ENCODE measurements at regions not wholly inside any gene's neighbourhood (a gene's known extent, or its start where the extent isn't known, plus 50 kb on each side); places are given as distances from the start of the nearest gene placed in this dataset.
"Not testable (repeated sequence)": the region's sequence is repeated elsewhere in the genome, so short reads cannot be mapped to it uniquely, and the experiment has no call there.

DNA sequence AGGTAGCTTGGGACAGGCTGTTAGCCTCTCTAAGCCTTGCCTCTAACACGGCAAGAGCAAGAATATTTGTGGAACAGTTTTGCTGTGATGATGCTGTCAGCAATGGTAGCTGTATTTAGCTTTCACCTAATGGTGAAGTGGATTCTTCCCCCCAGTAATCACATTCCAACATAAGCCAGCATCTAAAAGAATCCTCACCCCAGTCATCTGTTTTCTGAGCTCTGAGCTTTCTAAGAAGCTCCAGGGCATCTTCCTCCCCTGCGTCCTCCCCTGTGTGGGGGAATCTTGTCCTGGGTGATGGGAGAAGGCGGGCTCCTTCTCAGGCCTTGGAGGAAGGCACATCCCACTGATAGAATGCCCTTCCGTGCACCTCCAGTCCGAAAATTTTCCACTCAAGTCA is 367.6 kb downstream of the BRD1 start:
- no peak for DNase-seq (ENCODE audit: low read depth in 3 of 3)

DNA sequence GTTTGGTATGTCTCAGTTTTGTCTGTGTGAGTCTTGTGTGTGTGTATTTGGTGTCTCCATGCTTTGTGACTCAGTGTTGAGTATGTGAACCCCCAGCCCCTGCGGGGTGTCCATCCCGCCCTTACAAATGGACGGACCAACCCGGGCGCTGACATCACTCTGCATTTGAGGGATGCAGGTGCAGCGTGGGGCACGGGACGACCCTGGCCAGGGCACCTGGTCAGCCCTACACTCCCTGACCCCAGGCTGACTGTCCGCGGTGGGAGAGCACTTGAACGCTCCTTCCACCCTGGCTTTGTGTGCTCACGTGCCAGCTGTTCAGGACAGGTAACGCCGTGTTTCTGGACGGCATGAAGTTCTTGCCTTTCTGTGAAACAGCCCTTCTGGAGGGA is 369.0 kb downstream of the BRD1 start:
- DNase-seq (ENCODE audit: low read depth in 3 of 3), result no peak

DNA sequence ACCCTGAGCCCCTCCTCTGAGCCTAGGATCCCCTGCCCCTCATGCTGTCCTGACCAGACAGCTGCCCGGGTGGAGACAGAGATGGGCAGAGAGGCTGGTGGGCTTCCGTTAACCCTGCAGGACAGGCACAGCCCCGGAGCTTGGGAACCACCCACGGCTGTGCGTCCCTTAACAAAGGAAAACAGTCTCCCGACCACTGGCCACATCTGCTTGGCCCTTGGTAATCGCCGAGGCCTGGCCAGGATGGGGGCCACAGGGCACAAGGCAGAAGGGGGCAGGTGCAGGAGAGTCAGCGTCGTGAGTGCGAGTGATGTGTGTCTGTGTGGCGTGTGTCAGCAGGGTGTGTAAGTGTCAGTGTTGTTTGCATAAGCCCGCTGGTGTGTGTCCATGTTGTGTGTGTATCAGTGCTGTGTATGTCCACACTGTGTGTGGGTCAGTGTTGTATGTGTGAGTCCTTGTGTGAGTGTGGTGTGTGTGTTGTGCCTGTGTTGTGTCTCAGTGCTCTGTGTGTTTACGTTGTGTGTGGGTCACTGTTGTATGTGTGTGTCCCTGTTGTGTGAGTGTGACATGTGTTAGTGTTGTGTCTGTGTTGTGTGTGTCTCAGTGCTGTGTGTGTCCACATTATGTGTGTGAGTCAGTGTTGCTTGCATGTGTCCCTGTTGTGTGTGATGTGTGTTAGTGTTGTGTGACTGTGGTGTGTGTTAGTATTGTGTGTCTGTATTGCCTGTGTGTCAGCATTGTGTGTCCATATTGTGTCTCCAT is 369.5 kb downstream of the BRD1 start:
- DNase-seq (ENCODE audit: low read depth in 3 of 3), result no peak

- no peak for DNase-seq (ENCODE audit: low read depth in 3 of 3)
Observed at GRCh38 chr22:49457146-49457545, 370.5 kb downstream of the BRD1 start.

GRCh38 chr22:49455595-49455994 is 372.1 kb downstream of the BRD1 start:
- no peak for DNase-seq (ENCODE audit: low read depth in 3 of 3)

GRCh38 chr22:49454726-49455125 is 372.9 kb downstream of the BRD1 start:
- no peak for DNase-seq (ENCODE audit: low read depth in 3 of 3)

DNA sequence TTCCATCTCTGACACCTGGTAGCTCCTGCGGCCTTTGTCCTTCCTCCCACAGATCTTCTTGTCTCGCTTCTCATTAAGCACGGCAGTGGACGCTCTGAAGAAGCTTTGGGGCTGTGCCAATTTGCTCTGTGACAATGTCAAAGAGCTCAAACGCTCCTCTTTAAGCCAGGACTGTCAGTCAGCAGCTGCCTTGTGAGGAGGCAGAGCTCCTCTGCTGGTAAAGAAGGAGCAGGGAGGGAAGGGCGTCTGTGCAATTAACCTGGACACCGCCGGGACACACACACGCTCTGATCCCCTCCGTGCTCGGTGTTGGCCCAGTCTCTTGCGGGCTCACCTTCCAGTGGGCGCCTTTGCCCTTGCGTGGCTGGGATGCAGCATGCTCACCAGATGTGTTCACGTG is 373.9 kb downstream of the BRD1 start:
- DNase-seq (ENCODE audit: low read depth in 3 of 3), result no peak

- not testable (repeated sequence) for DNase-seq (ENCODE audit: low read depth in 3 of 3)
Observed at GRCh38 chr22:49453019-49453418, 374.7 kb downstream of the BRD1 start.

- DNase-seq (ENCODE audit: low read depth in 3 of 3), result no peak
Observed at GRCh38 chr22:49452362-49452946, 375.2 kb downstream of the BRD1 start.

- no peak for DNase-seq (ENCODE audit: low read depth in 3 of 3)
Observed at GRCh38 chr22:49451070-49451840, 376.4 kb downstream of the BRD1 start.

- no peak for DNase-seq (ENCODE audit: low read depth in 3 of 3)
Observed at GRCh38 chr22:49450498-49450897, 377.2 kb downstream of the BRD1 start.

- no peak for DNase-seq (ENCODE audit: low read depth in 3 of 3)
Observed at GRCh38 chr22:49449811-49450446, 377.7 kb downstream of the BRD1 start.

- no peak for DNase-seq (ENCODE audit: low read depth in 3 of 3)
Observed at GRCh38 chr22:49449377-49449776, 378.3 kb downstream of the BRD1 start.

DNA sequence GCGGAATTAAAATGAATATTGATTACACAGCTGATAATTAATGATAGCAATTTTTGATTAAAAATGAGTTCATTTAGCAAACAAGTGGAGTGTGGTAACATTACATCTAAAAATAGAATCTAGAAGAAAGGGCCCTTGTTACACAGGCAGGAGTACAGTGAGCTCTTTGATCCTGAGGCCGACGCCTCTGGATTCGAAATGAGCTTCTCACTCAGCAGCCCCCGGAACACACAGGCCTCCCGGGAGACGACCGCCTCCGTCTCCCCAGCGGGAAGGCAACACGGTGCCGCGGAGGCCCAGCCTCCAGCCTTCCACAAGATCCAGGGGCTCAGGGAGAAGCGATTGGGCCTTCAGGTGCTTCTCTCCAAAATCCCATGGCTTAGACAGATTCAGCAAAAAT is 379.1 kb downstream of the BRD1 start:
- DNase-seq (ENCODE audit: low read depth in 3 of 3), result no peak

DNA sequence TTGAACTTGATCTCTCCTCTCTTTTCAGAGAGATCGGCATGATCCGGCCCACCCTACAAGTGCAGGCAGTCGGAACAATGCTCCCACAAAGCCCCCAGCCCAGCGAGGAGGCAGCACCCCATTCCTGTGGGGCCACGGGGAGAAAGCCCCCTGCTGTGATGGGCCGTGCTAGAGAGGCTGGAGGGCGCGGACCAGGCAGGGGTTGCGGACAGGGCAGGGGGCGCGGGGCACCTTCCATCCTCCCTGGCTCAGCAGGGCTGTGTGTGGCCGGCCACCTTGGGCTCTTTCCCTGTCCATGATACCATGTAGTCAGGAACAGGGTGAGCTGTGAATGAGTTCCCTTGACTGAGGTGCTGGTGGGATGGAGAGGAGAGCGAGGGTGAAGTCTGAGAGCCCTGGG is 379.8 kb downstream of the BRD1 start:
- no peak for DNase-seq (ENCODE audit: low read depth in 3 of 3)

- peak in 1 of 3 experiments; percentile 22 for DNase-seq (ENCODE audit: low read depth in 3 of 3)
Observed at GRCh38 chr22:49446759-49447710, 380.6 kb downstream of the BRD1 start.

DNA sequence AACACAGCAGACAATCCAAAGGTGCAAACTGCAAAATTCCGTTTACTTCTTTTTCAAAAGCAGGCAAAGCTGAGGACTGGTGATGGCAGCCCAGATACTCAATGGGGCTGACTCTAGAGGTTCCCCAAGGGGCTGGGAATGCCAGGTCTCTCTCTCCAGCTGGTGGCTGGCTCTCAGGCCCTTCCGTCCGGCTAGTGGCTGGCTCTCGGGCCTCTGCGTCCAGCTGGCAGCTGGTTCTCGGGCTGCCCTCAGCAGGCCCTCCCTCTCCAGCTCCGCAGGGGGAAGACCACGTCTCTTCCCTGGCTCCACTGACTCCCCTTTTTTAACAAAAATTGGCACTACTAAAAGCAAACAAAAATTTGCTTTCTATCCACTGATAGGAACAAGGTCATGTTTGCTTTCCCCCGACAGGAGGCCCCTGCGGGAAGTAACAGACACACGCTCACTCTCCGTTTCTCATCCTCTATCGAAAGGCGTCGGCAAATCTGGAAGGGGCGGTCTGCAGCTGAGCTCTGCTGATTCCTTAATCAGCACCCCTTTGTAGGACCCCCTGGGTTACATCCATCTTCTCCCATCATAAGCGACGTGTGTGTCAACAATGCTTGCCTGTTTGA is 381.4 kb downstream of the BRD1 start:
- DNase-seq (ENCODE audit: low read depth in 3 of 3), result no peak

GRCh38 chr22:49444781-49445180 is 382.9 kb downstream of the BRD1 start:
- no peak for DNase-seq (ENCODE audit: low read depth in 3 of 3)

DNA sequence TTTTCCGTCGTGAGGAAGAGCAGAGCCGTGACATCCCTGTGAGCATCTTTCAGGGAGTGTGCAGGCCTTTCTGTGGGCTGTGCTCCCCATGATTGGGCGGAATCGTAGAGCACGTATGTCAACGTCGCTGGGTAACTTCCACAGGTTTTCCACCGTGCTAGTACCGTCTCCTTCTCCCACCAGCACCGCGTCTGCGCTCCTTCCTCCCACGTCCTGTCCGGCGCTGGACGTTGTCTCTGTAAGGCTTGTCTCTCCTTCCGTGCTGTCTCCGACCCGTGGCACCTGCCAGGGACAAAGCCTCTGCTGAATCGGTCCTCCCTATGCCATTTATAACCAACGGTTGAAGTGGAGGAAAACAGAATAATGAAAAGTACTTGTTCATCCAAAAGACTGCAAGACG is 386.7 kb downstream of the BRD1 start:
- no peak for DNase-seq (ENCODE audit: low read depth in 3 of 3)

DNA sequence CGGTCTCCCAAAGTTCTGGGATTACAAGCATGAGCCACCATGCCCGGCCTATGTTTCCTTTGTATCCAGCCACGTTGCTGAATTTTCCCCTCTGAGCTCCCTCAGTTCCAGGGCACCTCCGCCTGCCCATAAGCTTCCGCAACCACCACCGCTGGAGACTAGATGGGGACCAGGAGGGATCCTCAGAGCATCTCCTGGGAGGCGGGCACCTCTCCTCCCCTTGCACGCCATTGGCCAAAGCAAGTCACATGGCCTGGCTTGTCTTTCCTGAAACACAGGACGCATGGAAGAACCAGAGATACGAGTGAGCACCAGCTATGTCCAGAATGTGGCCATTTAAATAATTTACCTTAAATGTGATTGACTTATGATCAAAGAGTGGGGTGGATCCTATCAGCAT is 388.3 kb downstream of the BRD1 start:
- no peak for DNase-seq (ENCODE audit: low read depth in 3 of 3)

- DNase-seq (ENCODE audit: low read depth in 3 of 3), result no peak
Observed at GRCh38 chr22:49437956-49438355, 389.7 kb downstream of the BRD1 start.
